ENCODE measurements at regions not wholly inside any gene's neighbourhood (a gene's known extent, or its start where the extent isn't known, plus 50 kb on each side); places are given as distances from the start of the nearest gene placed in this dataset.

DNA sequence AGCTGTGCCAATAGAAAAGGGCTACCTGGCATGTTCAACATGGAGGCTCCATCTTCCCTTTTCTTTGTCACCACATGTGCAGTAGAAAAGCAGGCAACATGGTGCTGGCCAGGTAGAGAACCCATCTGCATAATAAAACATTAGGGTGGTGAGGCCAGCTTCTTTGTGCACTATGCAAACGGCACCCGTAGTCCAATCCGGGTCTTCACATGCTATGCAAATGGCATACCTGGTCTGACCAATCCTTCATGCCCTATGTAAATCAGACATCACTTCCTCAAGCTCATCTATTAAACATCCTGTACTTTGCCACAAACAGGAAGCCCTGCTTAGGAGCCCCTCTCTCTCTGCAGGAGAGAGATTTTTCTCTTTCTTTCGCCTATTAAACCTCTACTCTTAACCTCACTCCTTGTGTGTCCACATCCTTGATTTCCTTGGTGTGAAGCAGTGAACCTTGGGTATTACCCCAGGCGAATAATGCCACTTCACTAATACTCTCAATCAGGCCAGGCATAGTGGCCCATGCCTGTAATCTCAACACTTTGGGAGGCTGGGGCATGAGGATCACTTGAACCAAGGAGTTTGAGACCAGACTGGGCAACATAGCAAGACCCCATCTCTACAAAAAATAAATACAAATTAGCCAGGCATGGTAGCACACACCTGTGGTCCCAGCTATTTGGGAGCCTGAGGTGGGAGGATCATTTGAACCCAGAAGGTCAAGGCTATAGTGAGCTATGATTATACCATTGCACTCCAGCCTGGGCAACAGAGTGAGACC is 111.3 kb upstream of the MRI1 start:
- TF ChIP-seq ZNF121 (CRISPR knock-in tag; IDR thresholded peaks at IDR 0.05), result peak; percentile 90
- TF ChIP-seq, protein P1, sequence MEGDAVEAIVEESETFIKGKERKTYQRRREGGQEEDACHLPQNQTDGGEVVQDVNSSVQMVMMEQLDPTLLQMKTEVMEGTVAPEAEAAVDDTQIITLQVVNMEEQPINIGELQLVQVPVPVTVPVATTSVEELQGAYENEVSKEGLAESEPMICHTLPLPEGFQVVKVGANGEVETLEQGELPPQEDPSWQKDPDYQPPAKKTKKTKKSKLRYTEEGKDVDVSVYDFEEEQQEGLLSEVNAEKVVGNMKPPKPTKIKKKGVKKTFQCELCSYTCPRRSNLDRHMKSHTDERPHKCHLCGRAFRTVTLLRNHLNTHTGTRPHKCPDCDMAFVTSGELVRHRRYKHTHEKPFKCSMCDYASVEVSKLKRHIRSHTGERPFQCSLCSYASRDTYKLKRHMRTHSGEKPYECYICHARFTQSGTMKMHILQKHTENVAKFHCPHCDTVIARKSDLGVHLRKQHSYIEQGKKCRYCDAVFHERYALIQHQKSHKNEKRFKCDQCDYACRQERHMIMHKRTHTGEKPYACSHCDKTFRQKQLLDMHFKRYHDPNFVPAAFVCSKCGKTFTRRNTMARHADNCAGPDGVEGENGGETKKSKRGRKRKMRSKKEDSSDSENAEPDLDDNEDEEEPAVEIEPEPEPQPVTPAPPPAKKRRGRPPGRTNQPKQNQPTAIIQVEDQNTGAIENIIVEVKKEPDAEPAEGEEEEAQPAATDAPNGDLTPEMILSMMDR (IDR thresholded peaks at IDR 0.05), result no peak
- no peak for TF ChIP-seq FOXJ3 (CRISPR knock-in tag; IDR thresholded peaks at IDR 0.05; ENCODE audit: borderline replicate concordance)
- TF ChIP-seq, protein P2, sequence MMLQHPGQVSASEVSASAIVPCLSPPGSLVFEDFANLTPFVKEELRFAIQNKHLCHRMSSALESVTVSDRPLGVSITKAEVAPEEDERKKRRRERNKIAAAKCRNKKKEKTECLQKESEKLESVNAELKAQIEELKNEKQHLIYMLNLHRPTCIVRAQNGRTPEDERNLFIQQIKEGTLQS (CRISPR knock-in tag; conservative IDR thresholded peaks at IDR 0.05), result no peak
- TF ChIP-seq, protein P3, sequence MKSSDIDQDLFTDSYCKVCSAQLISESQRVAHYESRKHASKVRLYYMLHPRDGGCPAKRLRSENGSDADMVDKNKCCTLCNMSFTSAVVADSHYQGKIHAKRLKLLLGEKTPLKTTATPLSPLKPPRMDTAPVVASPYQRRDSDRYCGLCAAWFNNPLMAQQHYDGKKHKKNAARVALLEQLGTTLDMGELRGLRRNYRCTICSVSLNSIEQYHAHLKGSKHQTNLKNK (CRISPR knock-in tag; IDR thresholded peaks at IDR 0.05), result no peak
- TF ChIP-seq, protein P4, sequence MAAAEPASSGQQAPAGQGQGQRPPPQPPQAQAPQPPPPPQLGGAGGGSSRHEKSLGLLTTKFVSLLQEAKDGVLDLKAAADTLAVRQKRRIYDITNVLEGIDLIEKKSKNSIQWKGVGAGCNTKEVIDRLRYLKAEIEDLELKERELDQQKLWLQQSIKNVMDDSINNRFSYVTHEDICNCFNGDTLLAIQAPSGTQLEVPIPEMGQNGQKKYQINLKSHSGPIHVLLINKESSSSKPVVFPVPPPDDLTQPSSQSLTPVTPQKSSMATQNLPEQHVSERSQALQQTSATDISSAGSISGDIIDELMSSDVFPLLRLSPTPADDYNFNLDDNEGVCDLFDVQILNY (CRISPR knock-in tag; IDR thresholded peaks at IDR 0.05), result no peak
- TF ChIP-seq, protein P5, sequence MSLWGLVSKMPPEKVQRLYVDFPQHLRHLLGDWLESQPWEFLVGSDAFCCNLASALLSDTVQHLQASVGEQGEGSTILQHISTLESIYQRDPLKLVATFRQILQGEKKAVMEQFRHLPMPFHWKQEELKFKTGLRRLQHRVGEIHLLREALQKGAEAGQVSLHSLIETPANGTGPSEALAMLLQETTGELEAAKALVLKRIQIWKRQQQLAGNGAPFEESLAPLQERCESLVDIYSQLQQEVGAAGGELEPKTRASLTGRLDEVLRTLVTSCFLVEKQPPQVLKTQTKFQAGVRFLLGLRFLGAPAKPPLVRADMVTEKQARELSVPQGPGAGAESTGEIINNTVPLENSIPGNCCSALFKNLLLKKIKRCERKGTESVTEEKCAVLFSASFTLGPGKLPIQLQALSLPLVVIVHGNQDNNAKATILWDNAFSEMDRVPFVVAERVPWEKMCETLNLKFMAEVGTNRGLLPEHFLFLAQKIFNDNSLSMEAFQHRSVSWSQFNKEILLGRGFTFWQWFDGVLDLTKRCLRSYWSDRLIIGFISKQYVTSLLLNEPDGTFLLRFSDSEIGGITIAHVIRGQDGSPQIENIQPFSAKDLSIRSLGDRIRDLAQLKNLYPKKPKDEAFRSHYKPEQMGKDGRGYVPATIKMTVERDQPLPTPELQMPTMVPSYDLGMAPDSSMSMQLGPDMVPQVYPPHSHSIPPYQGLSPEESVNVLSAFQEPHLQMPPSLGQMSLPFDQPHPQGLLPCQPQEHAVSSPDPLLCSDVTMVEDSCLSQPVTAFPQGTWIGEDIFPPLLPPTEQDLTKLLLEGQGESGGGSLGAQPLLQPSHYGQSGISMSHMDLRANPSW (CRISPR knock-in tag; conservative IDR thresholded peaks at IDR 0.05; ENCODE audit: low read depth), result no peak
- TF ChIP-seq, protein P6, sequence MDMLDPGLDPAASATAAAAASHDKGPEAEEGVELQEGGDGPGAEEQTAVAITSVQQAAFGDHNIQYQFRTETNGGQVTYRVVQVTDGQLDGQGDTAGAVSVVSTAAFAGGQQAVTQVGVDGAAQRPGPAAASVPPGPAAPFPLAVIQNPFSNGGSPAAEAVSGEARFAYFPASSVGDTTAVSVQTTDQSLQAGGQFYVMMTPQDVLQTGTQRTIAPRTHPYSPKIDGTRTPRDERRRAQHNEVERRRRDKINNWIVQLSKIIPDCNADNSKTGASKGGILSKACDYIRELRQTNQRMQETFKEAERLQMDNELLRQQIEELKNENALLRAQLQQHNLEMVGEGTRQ (CRISPR knock-in tag; IDR thresholded peaks at IDR 0.05), result no peak

Measured in WTC11 (cell line).